HEK293 (cell line): ENCODE measurements at regions not wholly inside any gene's neighbourhood (a gene's known extent, or its start where the extent isn't known, plus 50 kb on each side); places are given as distances from the start of the nearest gene placed in this dataset.

ENCODE experiments used
- CTCF ChIP-seq: fragments of 450-650 bp; formaldehyde crosslinking; IDR thresholded peaks from 2 replicates; pipeline ENCODE4 v1.5.1; 2016; ENCODE audit warnings: missing biosample characterization, missing genetic modification characterization
- KLF1 ChIP-seq: fragments of 450-650 bp; formaldehyde crosslinking; IDR thresholded peaks from 2 replicates; pipeline ENCODE4 v1.5.1; 2016; ENCODE audit warnings: missing biosample characterization, missing genetic modification characterization
- KLF7 ChIP-seq: fragments of 450-650 bp; formaldehyde crosslinking; IDR thresholded peaks from 2 replicates; pipeline ENCODE4 v1.5.1; 2016; ENCODE audit warnings: missing biosample characterization, missing genetic modification characterization, borderline replicate concordance
- MYNN ChIP-seq: fragments of 450-650 bp; formaldehyde crosslinking; IDR thresholded peaks from 2 replicates; pipeline ENCODE4 v1.5.1; 2016; ENCODE audit warnings: missing biosample characterization, missing genetic modification characterization, borderline replicate concordance
- ZNF10 ChIP-seq: fragments of 450-650 bp; formaldehyde crosslinking; IDR thresholded peaks from 2 replicates; pipeline ENCODE4 v1.5.1; 2017; ENCODE audit warnings: missing biosample characterization, missing genetic modification characterization
- ZNF121 ChIP-seq: fragments of 450-650 bp; formaldehyde crosslinking; IDR thresholded peaks from 2 replicates; pipeline ENCODE4 v1.5.1; 2016; ENCODE audit warnings: missing biosample characterization, missing genetic modification characterization
- ZNF169 ChIP-seq: fragments of 450-650 bp; formaldehyde crosslinking; IDR thresholded peaks from 2 replicates; pipeline ENCODE4 v1.5.1; 2016; ENCODE audit warnings: missing biosample characterization, missing genetic modification characterization
- ZNF23 ChIP-seq: fragments of 450-650 bp; formaldehyde crosslinking; IDR thresholded peaks from 2 replicates; pipeline ENCODE4 v1.5.1; 2016; ENCODE audit warnings: missing biosample characterization, missing genetic modification characterization, borderline replicate concordance
- ZNF24 ChIP-seq: fragments of 450-650 bp; formaldehyde crosslinking; IDR thresholded peaks from 2 replicates; pipeline ENCODE4 v1.5.1; 2016; ENCODE audit warnings: missing biosample characterization, missing genetic modification characterization
- ZNF529 ChIP-seq: fragments of 450-650 bp; formaldehyde crosslinking; IDR thresholded peaks from 2 replicates; pipeline ENCODE4 v1.5.1; 2017; ENCODE audit warnings: missing genetic modification characterization, missing biosample characterization; ENCODE audit not compliant: insufficient replicate concordance
- ZNF571 ChIP-seq: fragments of 450-650 bp; formaldehyde crosslinking; IDR thresholded peaks from 2 replicates; pipeline ENCODE4 v1.5.0; 2017; ENCODE audit warnings: missing biosample characterization, missing genetic modification characterization
- ZNF610 ChIP-seq: fragments of 450-650 bp; formaldehyde crosslinking; IDR thresholded peaks from 2 replicates; pipeline ENCODE4 v1.5.1; 2016; ENCODE audit warnings: missing biosample characterization, missing genetic modification characterization, borderline replicate concordance

GRCh38 chr14:106803379-106803778, 1277.0 kb downstream of the TMEM121 start:
- TF ChIP-seq MYNN (tag by site-specific recombination): no peak
- no peak for TF ChIP-seq ZNF169 (tag by site-specific recombination)
- no peak for TF ChIP-seq KLF1 (tag by site-specific recombination)
- TF ChIP-seq CTCF (tag by site-specific recombination): no peak
- no peak for TF ChIP-seq ZNF529 (tag by site-specific recombination)
- TF ChIP-seq KLF7 (tag by site-specific recombination): no peak
- no peak for TF ChIP-seq ZNF610 (tag by site-specific recombination)
- no peak for TF ChIP-seq ZNF24 (tag by site-specific recombination)
- TF ChIP-seq ZNF121 (tag by site-specific recombination): no peak
- TF ChIP-seq ZNF571: no peak
- TF ChIP-seq ZNF10 (tag by site-specific recombination): no peak
- TF ChIP-seq ZNF23 (tag by site-specific recombination): no peak
